RPMI8226 (cell line): ENCODE measurements at regions not wholly inside any gene's neighbourhood (a gene's known extent, or its start where the extent isn't known, plus 50 kb on each side); places are given as distances from the start of the nearest gene placed in this dataset.

ENCODE experiments used
- DNase-seq: peaks from one replicate; pipeline ENCODE4 v3.0.0-alpha.2; 2015

- no peak for DNase-seq
These were observed 142.6 kb downstream of the MED10 start for GRCh38 chr5:6235726-6236125.

- DNase-seq: no peak
These were observed 149.8 kb downstream of the MED10 start for GRCh38 chr5:6228257-6229250.

GRCh38 chr5:6225121-6225607, 153.2 kb downstream of the MED10 start:
- no peak for DNase-seq

GRCh38 chr5:6224406-6224805, 153.9 kb downstream of the MED10 start:
- DNase-seq: no peak

- DNase-seq: no peak
These were observed 155.4 kb downstream of the MED10 start for GRCh38 chr5:6222899-6223298.

GRCh38 chr5:6222121-6222520, 156.2 kb downstream of the MED10 start:
- no peak for DNase-seq

GRCh38 chr5:6221141-6221626, 157.2 kb downstream of the MED10 start:
- DNase-seq: no peak

- DNase-seq: no peak
These were observed 157.8 kb downstream of the MED10 start for GRCh38 chr5:6220346-6221088.

- DNase-seq: no peak
These were observed 159.8 kb downstream of the MED10 start for GRCh38 chr5:6218517-6218916.

- DNase-seq: no peak
These were observed 160.2 kb downstream of the MED10 start for GRCh38 chr5:6218116-6218515.

GRCh38 chr5:6216471-6217075, 161.8 kb downstream of the MED10 start:
- DNase-seq: no peak

- DNase-seq: no peak
These were observed 162.5 kb downstream of the MED10 start for GRCh38 chr5:6215891-6216290.

- no peak for DNase-seq
These were observed 166.1 kb downstream of the MED10 start for GRCh38 chr5:6212244-6212643.

GRCh38 chr5:6206501-6206900, 171.8 kb downstream of the MED10 start:
- DNase-seq: no peak

- no peak for DNase-seq
These were observed 175.4 kb downstream of the MED10 start for GRCh38 chr5:6202968-6203365.

- no peak for DNase-seq
These were observed 176.0 kb downstream of the MED10 start for GRCh38 chr5:6202149-6202967.

- DNase-seq: no peak
These were observed 176.7 kb downstream of the MED10 start for GRCh38 chr5:6201631-6202030.

GRCh38 chr5:6198531-6198930, 179.8 kb downstream of the MED10 start:
- DNase-seq: no peak

GRCh38 chr5:6197427-6197826, 180.9 kb downstream of the MED10 start:
- DNase-seq: peak; percentile 30

GRCh38 chr5:6195711-6196358, 182.5 kb downstream of the MED10 start:
- DNase-seq: no peak

GRCh38 chr5:6194906-6195612, 183.3 kb downstream of the MED10 start:
- DNase-seq: no peak
